ENCODE measurements at regions not wholly inside any gene's neighbourhood (a gene's known extent, or its start where the extent isn't known, plus 50 kb on each side); places are given as distances from the start of the nearest gene placed in this dataset.

DNA sequence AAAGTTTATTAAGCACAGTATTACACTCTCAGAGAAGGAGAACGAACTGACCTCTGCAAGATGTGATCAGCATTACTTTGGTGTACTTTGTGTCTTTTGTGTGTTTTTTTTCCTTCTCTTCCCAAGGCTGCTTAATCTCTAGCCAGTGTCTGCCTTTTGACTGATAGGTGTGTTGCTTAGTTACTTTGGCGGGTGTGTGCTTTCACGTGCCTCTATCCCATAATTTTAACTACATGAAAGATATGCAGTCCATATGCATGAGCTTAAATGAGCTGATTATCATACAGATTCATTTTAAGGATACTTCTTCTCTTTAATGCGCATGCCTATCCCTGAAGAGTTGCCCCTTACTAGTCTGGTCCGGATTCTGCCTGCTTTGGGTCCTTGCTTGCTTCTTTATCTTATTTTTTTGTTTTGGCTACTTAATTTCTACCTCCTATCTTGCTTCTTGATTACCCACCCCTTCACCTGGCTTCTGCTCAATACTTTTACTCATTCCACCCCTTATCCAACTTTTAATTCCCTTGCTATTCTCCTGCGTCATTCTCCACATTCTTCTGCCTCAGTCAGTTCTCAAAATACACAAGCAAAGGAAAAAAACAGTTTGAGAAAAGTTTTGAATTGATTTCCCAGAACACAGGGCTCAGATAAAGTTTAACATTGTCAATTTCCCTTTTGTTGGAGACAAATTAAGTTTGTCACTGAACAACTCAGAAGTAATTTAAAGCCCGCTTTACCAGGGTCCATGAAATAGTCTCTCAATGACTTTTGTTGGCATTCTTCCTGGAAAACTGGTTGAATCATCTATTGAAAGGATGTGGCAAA, 182.0 kb downstream of the TENT5D start:
- no peak overlapping the region for H3K4me2 ChIP-seq (ENCODE audit: insufficient read depth, low read length)
- intact Hi-C loops (cut with micrococcal nuclease) (no loop called here), dilution Hi-C loops (cut with MboI; ENCODE audit: extremely low pct_ligation_motif_present, low sequenced_read_pairs) (no loop called here)
- BruUV-seq (replicated peaks), result no TSS peak
- TF ChIP-seq EZH2 (IDR thresholded peaks at IDR 0.05; ENCODE audit: borderline replicate concordance, low read depth, low read length, severe bottlenecking) (no peak), POLR2A (IDR thresholded peaks at IDR 0.05; ENCODE audit: low read depth, low read length) (no peak), MYC (IDR thresholded peaks at IDR 0.05; ENCODE audit: low read depth, low read length) (no peak), GATA2 (IDR thresholded peaks at IDR 0.05; ENCODE audit: insufficient read depth, insufficient read length, low read depth, low read length) (no peak)
- TF ChIP-seq, protein P1, sequence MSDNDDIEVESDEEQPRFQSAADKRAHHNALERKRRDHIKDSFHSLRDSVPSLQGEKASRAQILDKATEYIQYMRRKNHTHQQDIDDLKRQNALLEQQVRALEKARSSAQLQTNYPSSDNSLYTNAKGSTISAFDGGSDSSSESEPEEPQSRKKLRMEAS (IDR thresholded peaks at IDR 0.05; ENCODE audit: insufficient read depth, insufficient read length), result no peak
- no peak overlapping the region for H3K27ac ChIP-seq (ENCODE audit: insufficient read depth, low read depth, low read length)
- no peaks in the 10 kb centered on the region for H3K9me3 ChIP-seq (replicated peaks; ENCODE audit: control insufficient read depth, insufficient read depth, low read length)
- no peaks in the 10 kb centered on the region for H3K4me1 ChIP-seq (ENCODE audit: control insufficient read depth, extremely low read depth, insufficient read depth, low read length)
- CTCF ChIA-PET, result no interaction called here
- H3K9ac ChIP-seq (replicated peaks; ENCODE audit: extremely low read depth, insufficient read depth, low read length), result no peak overlapping the region
- no peaks in the 10 kb centered on the region for H4K20me1 ChIP-seq (replicated peaks; ENCODE audit: control insufficient read depth, extremely low read depth, insufficient read depth, low read length)
- H3K27me3 ChIP-seq (ENCODE audit: control insufficient read depth in 2 of 2, insufficient read depth in 2 of 2, low read length in 2 of 2), result no peaks in the 10 kb centered on the region
- no peaks in the 10 kb centered on the region for H3K9me1 ChIP-seq (replicated peaks; ENCODE audit: control insufficient read depth, extremely low read depth, insufficient read depth, low read length)
- no peak overlapping the region for H2AFZ ChIP-seq (ENCODE audit: low read depth, low read length)
- H3K36me3 ChIP-seq (ENCODE audit: control insufficient read depth in 2 of 2, extremely low read depth in 1 of 2, insufficient read depth in 2 of 2, low read length in 2 of 2), result no peaks in the 10 kb centered on the region
- DNase-seq (ENCODE audit: low read depth, low spot score) (no peak), FAIRE-seq (no peak)
- POLR2A ChIA-PET, result no interaction called here
- H3K79me2 ChIP-seq (ENCODE audit: control insufficient read depth, insufficient read depth, low read length), result no peaks in the 10 kb centered on the region
- H3K4me3 ChIP-seq (replicated peaks in 1 of 3; ENCODE audit: insufficient read depth in 1 of 3, low read depth in 1 of 3, low read length in 3 of 3), result no peak overlapping the region

Data from endothelial cell of umbilical vein (primary cell).